ENCODE measurements at regions not wholly inside any gene's neighbourhood (a gene's known extent, or its start where the extent isn't known, plus 50 kb on each side); places are given as distances from the start of the nearest gene placed in this dataset.
"Not testable (repeated sequence)": the region's sequence is repeated elsewhere in the genome, so short reads cannot be mapped to it uniquely, and the experiment has no call there.

- no peak overlapping the region for H3K4me3 ChIP-seq (ENCODE audit: low read length in 3 of 3)
- H3K27me3 ChIP-seq (ENCODE audit: control insufficient read depth in 3 of 3, insufficient read depth in 3 of 3, low read length in 3 of 3) = no peaks in the 10 kb centered on the region
- H3K4me1 ChIP-seq (ENCODE audit: control insufficient read depth in 3 of 3, insufficient read depth in 3 of 3, low read length in 3 of 3) = peaks cover 0 to 2% (median 0%) of the 10 kb centered on the region in 3 donors
- no peaks in the 10 kb centered on the region for H3K36me3 ChIP-seq (ENCODE audit: control insufficient read depth in 3 of 3, insufficient read depth in 3 of 3, low read length in 3 of 3)
- no peak overlapping the region for H3K9ac ChIP-seq (ENCODE audit: low read depth in 1 of 3, low read length in 3 of 3)
- no peak overlapping the region for H3K27ac ChIP-seq (ENCODE audit: low read depth, low read length)
- H3K9me3 ChIP-seq (ENCODE audit: control insufficient read depth in 3 of 3, low read length in 3 of 3) = no peaks in the 10 kb centered on the region
Observed at GRCh38 chr10:26932576-26932975, 71.8 kb upstream of the ABI1 start.

- Histone ChIP-seq H3K4me1 (ENCODE audit: control insufficient read depth in 3 of 3, insufficient read depth in 3 of 3, low read length in 3 of 3) (peaks cover 0 to 2% (median 0%) of the 10 kb centered on the region in 3 donors), H3K4me3 (ENCODE audit: low read length in 3 of 3) (no peak overlapping the region), H3K36me3 (ENCODE audit: control insufficient read depth in 3 of 3, insufficient read depth in 3 of 3, low read length in 3 of 3) (no peaks in the 10 kb centered on the region), H3K9me3 (ENCODE audit: control insufficient read depth in 3 of 3, low read length in 3 of 3) (no peaks in the 10 kb centered on the region), H3K27me3 (ENCODE audit: control insufficient read depth in 3 of 3, insufficient read depth in 3 of 3, low read length in 3 of 3) (no peaks in the 10 kb centered on the region), H3K9ac (ENCODE audit: low read depth in 1 of 3, low read length in 3 of 3) (no peak overlapping the region), H3K27ac (ENCODE audit: low read depth, low read length) (no peak overlapping the region)
Observed at GRCh38 chr10:26931223-26931622, 70.5 kb upstream of the ABI1 start.

DNA sequence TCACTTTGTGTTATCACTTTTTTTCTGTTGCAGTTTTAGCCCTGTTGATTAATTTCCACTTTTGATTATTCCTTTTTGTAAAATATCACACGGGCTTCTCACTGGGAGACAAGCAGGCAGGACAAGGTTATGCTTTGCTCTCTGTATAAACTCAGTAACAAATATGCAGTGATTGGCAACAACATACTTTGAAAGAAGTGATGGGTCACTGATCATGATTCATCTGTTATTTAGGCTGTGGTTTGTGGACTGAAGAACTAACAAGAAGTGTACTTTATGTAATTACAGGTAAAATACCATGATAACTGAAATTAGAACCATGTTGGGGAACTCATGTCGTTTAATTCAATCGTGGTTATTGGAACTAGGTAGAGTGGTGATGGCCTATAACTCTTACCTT is 62.1 kb upstream of the ABI1 start:
- not testable (repeated sequence) for H3K36me3 ChIP-seq (ENCODE audit: control insufficient read depth in 3 of 3, insufficient read depth in 3 of 3, low read length in 3 of 3); H3K9me3 ChIP-seq (ENCODE audit: control insufficient read depth in 3 of 3, low read length in 3 of 3); H3K4me3 ChIP-seq (ENCODE audit: low read length in 3 of 3); H3K9ac ChIP-seq (ENCODE audit: low read depth in 1 of 3, low read length in 3 of 3); H3K27me3 ChIP-seq (ENCODE audit: control insufficient read depth in 3 of 3, insufficient read depth in 3 of 3, low read length in 3 of 3); H3K4me1 ChIP-seq (ENCODE audit: control insufficient read depth in 3 of 3, insufficient read depth in 3 of 3, low read length in 3 of 3); H3K27ac ChIP-seq (ENCODE audit: low read depth, low read length)

DNA sequence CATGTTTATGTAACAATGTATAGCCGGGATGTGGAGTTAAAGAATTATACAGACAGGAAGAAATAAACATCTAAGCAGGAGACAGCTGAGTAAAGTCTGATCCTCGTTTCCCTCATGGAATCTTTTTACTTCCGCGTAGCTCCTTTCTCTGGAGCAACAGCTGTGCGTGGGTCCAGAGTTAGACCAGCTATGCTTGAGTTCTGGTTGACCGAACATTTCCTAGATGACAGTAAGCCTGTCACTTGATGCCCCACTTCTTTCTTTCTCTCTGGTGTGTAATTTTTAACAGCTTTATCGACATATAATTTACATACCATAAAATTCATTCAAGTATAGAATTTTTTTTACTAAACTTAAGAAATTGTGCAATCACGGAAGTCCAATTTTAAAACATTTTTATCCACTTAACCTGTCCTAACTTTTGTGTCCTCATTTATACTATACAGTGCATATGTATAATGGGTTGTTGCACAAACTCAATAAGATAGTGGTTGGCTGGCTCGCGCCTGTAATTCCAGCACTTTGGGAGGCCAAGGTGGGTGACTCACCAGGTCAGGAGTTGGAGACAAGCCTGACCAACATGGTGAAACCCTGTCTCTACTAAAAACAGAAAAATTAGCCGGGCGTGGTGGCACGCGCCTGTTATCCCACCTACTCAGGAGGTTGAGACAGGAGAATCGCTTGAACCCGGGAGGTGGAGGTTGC is 58.5 kb upstream of the ABI1 start:
- not testable (repeated sequence) for H3K4me1 ChIP-seq (ENCODE audit: control insufficient read depth in 3 of 3, insufficient read depth in 3 of 3, low read length in 3 of 3); H3K36me3 ChIP-seq (ENCODE audit: control insufficient read depth in 3 of 3, insufficient read depth in 3 of 3, low read length in 3 of 3); H3K9ac ChIP-seq (ENCODE audit: low read depth in 1 of 3, low read length in 3 of 3); H3K27ac ChIP-seq (ENCODE audit: low read depth, low read length); H3K4me3 ChIP-seq (ENCODE audit: low read length in 3 of 3); H3K27me3 ChIP-seq (ENCODE audit: control insufficient read depth in 3 of 3, insufficient read depth in 3 of 3, low read length in 3 of 3); H3K9me3 ChIP-seq (ENCODE audit: control insufficient read depth in 3 of 3, low read length in 3 of 3)

DNA sequence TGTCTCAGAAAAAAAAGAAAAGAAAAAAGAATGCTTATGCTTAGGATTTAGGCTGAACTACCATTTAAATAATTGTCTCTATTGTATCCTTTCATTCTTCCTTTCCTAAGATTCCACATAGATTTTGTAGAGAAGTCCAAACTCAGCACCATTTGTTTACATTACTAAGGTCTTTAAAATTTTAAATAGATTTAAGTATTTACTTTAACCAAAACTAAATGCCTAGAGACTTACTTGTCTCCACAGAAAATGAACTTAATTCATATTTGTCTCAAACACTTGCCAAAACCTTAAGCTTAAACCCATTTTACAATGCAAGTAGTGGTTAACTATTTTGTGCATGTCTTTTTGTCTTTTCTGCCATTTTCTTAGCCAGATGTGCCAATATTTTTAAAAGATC is 54.1 kb upstream of the ABI1 start:
- no peak overlapping the region for H3K4me3 ChIP-seq (ENCODE audit: low read length in 3 of 3)
- no peaks in the 10 kb centered on the region for H3K4me1 ChIP-seq (ENCODE audit: control insufficient read depth in 3 of 3, insufficient read depth in 3 of 3, low read length in 3 of 3)
- no peak overlapping the region for H3K27ac ChIP-seq (ENCODE audit: low read depth, low read length)
- H3K27me3 ChIP-seq (ENCODE audit: control insufficient read depth in 3 of 3, insufficient read depth in 3 of 3, low read length in 3 of 3) = no peaks in the 10 kb centered on the region
- H3K9ac ChIP-seq (ENCODE audit: low read depth in 1 of 3, low read length in 3 of 3) = no peak overlapping the region
- no peaks in the 10 kb centered on the region for H3K36me3 ChIP-seq (ENCODE audit: control insufficient read depth in 3 of 3, insufficient read depth in 3 of 3, low read length in 3 of 3)
- no peaks in the 10 kb centered on the region for H3K9me3 ChIP-seq (ENCODE audit: control insufficient read depth in 3 of 3, low read length in 3 of 3)

DNA sequence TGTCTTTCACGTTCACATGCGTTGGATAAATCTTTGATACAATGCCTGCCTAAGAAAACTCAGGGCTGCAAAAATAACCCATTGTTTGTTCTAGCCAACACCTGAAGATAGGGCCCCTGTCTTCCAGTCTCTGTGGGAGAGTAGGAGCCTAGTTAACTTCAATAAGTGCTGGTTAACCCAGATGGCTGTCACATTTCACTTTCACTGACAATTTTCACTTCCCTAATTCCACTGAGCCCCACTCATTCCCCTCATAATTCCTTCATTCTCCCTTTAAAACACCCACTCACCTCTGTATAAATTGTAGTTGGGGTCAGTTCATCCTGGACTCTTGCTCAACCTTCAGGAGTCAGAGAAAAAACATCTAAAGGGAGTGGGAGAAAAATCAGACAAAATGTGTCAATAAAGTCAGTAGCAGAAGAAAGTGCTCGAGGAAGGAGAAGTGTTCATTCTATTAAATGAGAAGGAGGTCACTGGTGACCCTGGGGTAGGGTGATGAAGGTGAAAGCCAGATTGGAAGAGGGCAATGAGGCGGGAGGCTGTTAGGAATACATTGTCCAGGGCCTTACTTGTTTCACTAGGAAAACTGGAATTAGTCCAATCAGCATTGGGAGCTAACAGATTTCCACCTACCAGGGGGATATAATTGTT is 51.2 kb upstream of the ABI1 start:
- Histone ChIP-seq H3K4me3 (ENCODE audit: low read length in 3 of 3) (no peak overlapping the region), H3K9ac (ENCODE audit: low read depth in 1 of 3, low read length in 3 of 3) (no peak overlapping the region), H3K27me3 (ENCODE audit: control insufficient read depth in 3 of 3, insufficient read depth in 3 of 3, low read length in 3 of 3) (no peaks in the 10 kb centered on the region), H3K36me3 (ENCODE audit: control insufficient read depth in 3 of 3, insufficient read depth in 3 of 3, low read length in 3 of 3) (no peaks in the 10 kb centered on the region), H3K9me3 (ENCODE audit: control insufficient read depth in 3 of 3, low read length in 3 of 3) (no peaks in the 10 kb centered on the region), H3K4me1 (ENCODE audit: control insufficient read depth in 3 of 3, insufficient read depth in 3 of 3, low read length in 3 of 3) (no peaks in the 10 kb centered on the region), H3K27ac (ENCODE audit: low read depth, low read length) (no peak overlapping the region)
